PC-9 (cell line): ENCODE measurements at regions not wholly inside any gene's neighbourhood (a gene's known extent, or its start where the extent isn't known, plus 50 kb on each side); places are given as distances from the start of the nearest gene placed in this dataset.

ENCODE experiments used
- BruUV-seq: library from RNA; stranded (reverse); fragments of 400-500 nt; replicated peaks from 2 replicates; lab custom pipeline; 2021; lab: Mats Ljungman, UMichigan
- CTCF ChIA-PET: fragments of 300-600 bp; sonication (Branson Sonifier 250); formaldehyde crosslinking; loops from one replicate; lab custom pipeline; 2022; ENCODE audit warnings: antibody characterized with exemption; lab: Charles Lee
- POLR2A ChIA-PET: fragments of 300-600 bp; sonication (Branson Sonifier 250); formaldehyde crosslinking; loops from one replicate; lab custom pipeline; 2022; ENCODE audit warnings: antibody characterized with exemption; ENCODE audit not compliant: unreplicated experiment; lab: Charles Lee
- DNase-seq, 2 experiments: peaks; one replicate each; pipeline versions ENCODE4 v3.0.0 to v3.0.0-alpha.2; 2015 to 2022; ENCODE audit warnings: mixed read lengths in 1 of 2
- H2AFZ ChIP-seq: fragments of 200-600 bp; sonication (generic); 2 replicates; pipeline ENCODE4 v1.8.1; 2017; ENCODE audit warnings: antibody characterized with exemption
- H3F3A ChIP-seq: fragments of 200-600 bp; sonication (generic); 2 replicates; pipeline ENCODE4 v1.8.1; 2017; ENCODE audit warnings: antibody characterized with exemption, mild to moderate bottlenecking, low read depth; ENCODE audit not compliant: insufficient read depth
- H3K27ac ChIP-seq: fragments of 200-600 bp; sonication (generic); 2 replicates; pipeline ENCODE4 v1.6.1; 2016; ENCODE audit warnings: mixed run types
- H3K27me3 ChIP-seq: fragments of 200-600 bp; sonication (generic); 2 replicates; pipeline ENCODE4 v1.6.1; 2016; ENCODE audit warnings: low read depth, mixed run types; ENCODE audit not compliant: insufficient read depth
- H3K36me3 ChIP-seq: fragments of 200-600 bp; sonication (generic); 2 replicates; pipeline ENCODE4 v1.6.1; 2016; ENCODE audit warnings: low read depth, mixed run types
- H3K4me1 ChIP-seq: fragments of 200-600 bp; sonication (generic); replicated peaks from 2 replicates; pipeline ENCODE4 v1.6.1; 2016; ENCODE audit warnings: mixed run types; ENCODE audit not compliant: insufficient read depth
- H3K4me2 ChIP-seq: fragments of 200-600 bp; sonication (generic); 2 replicates; pipeline ENCODE4 v1.6.1; 2017; ENCODE audit warnings: mixed run types
- H3K4me3 ChIP-seq: fragments of 200-600 bp; sonication (generic); 2 replicates; pipeline ENCODE4 v1.6.1; 2016; ENCODE audit warnings: mixed run types
- H3K79me2 ChIP-seq: fragments of 200-600 bp; sonication (generic); 2 replicates; pipeline ENCODE4 v1.6.1; 2017; ENCODE audit warnings: low read depth, mixed run types
- H3K9me2 ChIP-seq: fragments of 200-600 bp; sonication (generic); 2 replicates; pipeline ENCODE4 v1.8.1; 2017; ENCODE audit warnings: mild to moderate bottlenecking; ENCODE audit not compliant: insufficient read depth
- H3K9me3 ChIP-seq: fragments of 200-600 bp; sonication (generic); 2 replicates; pipeline ENCODE4 v1.8.1; 2016; ENCODE audit warnings: low read depth; ENCODE audit not compliant: insufficient read depth
- H4K20me1 ChIP-seq: fragments of 200-600 bp; sonication (generic); 2 replicates; pipeline ENCODE4 v1.8.1; 2017; ENCODE audit not compliant: insufficient read depth
- CTCF ChIP-seq: fragments of 200-600 bp; sonication (generic); conservative IDR thresholded peaks from 2 replicates; pipeline ENCODE4 v1.6.1; 2017; ENCODE audit warnings: mixed run types, antibody characterized with exemption, mild to moderate bottlenecking, moderate library complexity
- EZH2 ChIP-seq: fragments of 200-600 bp; sonication (generic); IDR thresholded peaks from 2 replicates; pipeline ENCODE4 v1.8.0; 2017; ENCODE audit warnings: antibody characterized with exemption, low read depth
- intact Hi-C: fragments of 100-400 bp; cut with micrococcal nuclease; formaldehyde crosslinking; loops from one replicate; pipeline ENCODE4 v1.10.0; 2022; ENCODE audit not compliant: unreplicated experiment

- no peaks in the 10 kb centered on the region for H4K20me1 ChIP-seq
- no peak overlapping the region for H3K4me3 ChIP-seq
- TF ChIP-seq CTCF (no peak), EZH2 (no peak)
- POLR2A ChIA-PET = no interaction called here
- no peak overlapping the region for H3K4me2 ChIP-seq
- H2AFZ ChIP-seq = no peak overlapping the region
- H3K4me1 ChIP-seq = no peaks in the 10 kb centered on the region
- 0 out of 2 replicates have a peak, but pooled peaks cover 4% of the 10 kb centered on the region for H3K9me2 ChIP-seq
- H3K27ac ChIP-seq = no peak overlapping the region
- DNase-seq = no peak
- H3K27me3 ChIP-seq = no peaks in the 10 kb centered on the region
- H3K79me2 ChIP-seq = no peaks in the 10 kb centered on the region
- CTCF ChIA-PET = no interaction called here
- no TSS peak for BruUV-seq
- H3K9me3 ChIP-seq = no peaks in the 10 kb centered on the region
- no peaks in the 10 kb centered on the region; the same call in 1 of the 2 replicates for H3F3A ChIP-seq
- no peaks in the 10 kb centered on the region for H3K36me3 ChIP-seq
- intact Hi-C loops = no loop called here
These were observed 123.1 kb upstream of the RASSF8 start for GRCh38 chr12:25835385-25835784.

GRCh38 chr12:25838007-25838406, 120.5 kb upstream of the RASSF8 start:
- DNase-seq = no peak
- no peaks in the 10 kb centered on the region for H3K27me3 ChIP-seq
- H3K36me3 ChIP-seq = no peaks in the 10 kb centered on the region
- H3K4me1 ChIP-seq = no peaks in the 10 kb centered on the region
- ChIA-PET POLR2A (no interaction called here), CTCF (no interaction called here)
- no peaks in the 10 kb centered on the region; the same call in 1 of the 2 replicates for H3F3A ChIP-seq
- intact Hi-C loops = no loop called here
- no peaks in the 10 kb centered on the region for H3K79me2 ChIP-seq
- H3K9me3 ChIP-seq = no peaks in the 10 kb centered on the region
- no TSS peak for BruUV-seq
- H3K27ac ChIP-seq = no peak overlapping the region
- no peak for TF ChIP-seq CTCF
- no peak for TF ChIP-seq EZH2
- 0 out of 2 replicates have a peak, but pooled peaks cover 4% of the 10 kb centered on the region for H3K9me2 ChIP-seq
- no peaks in the 10 kb centered on the region for H4K20me1 ChIP-seq
- H2AFZ ChIP-seq = 0 out of 2 replicates have a peak overlapping the region, but pooled peaks have one; percentile 9
- H3K4me3 ChIP-seq = no peak overlapping the region
- H3K4me2 ChIP-seq = no peak overlapping the region

GRCh38 chr12:25839470-25839869, 119.0 kb upstream of the RASSF8 start:
- H3K9me3 ChIP-seq = no peaks in the 10 kb centered on the region
- TF ChIP-seq CTCF (no peak), EZH2 (no peak)
- no peaks in the 10 kb centered on the region for H3K36me3 ChIP-seq
- H3K27ac ChIP-seq = no peak overlapping the region
- no peak overlapping the region for H2AFZ ChIP-seq
- DNase-seq = no peak
- POLR2A ChIA-PET = interaction anchor here (0.7 kb wide), 1 partner anchor 223 kb away, joined by 5 read pairs; no protein-coding TSS in a partner anchor
- H3K4me3 ChIP-seq = no peak overlapping the region
- CTCF ChIA-PET = interaction anchor here (0.6 kb wide), 1 partner anchor 9 kb away, joined by 3 read pairs; no protein-coding TSS in a partner anchor
- intact Hi-C loops = no loop called here
- no peaks in the 10 kb centered on the region for H4K20me1 ChIP-seq
- no peaks in the 10 kb centered on the region for H3K79me2 ChIP-seq
- no TSS peak for BruUV-seq
- no peaks in the 10 kb centered on the region for H3K27me3 ChIP-seq
- no peaks in the 10 kb centered on the region; the same call in 1 of the 2 replicates for H3F3A ChIP-seq
- no peak overlapping the region for H3K4me2 ChIP-seq
- H3K9me2 ChIP-seq = 0 out of 2 replicates have a peak, but pooled peaks cover 4% of the 10 kb centered on the region
- H3K4me1 ChIP-seq = no peaks in the 10 kb centered on the region
